Calu3 (cell line): ENCODE measurements at regions not wholly inside any gene's neighbourhood (a gene's known extent, or its start where the extent isn't known, plus 50 kb on each side); places are given as distances from the start of the nearest gene placed in this dataset.

Experiments used
- BruUV-seq: library from RNA; stranded (reverse); fragments of 400-500 nt; replicated peaks from 2 replicates; lab custom pipeline; 2021; lab: Mats Ljungman, UMichigan
- CTCF ChIA-PET: fragments of 300-600 bp; sonication (Branson Sonifier 250); formaldehyde crosslinking; loops from one replicate; lab custom pipeline; 2022; ENCODE audit warnings: antibody characterized with exemption; lab: Charles Lee
- DNase-seq: peaks from one replicate; pipeline ENCODE4 v3.0.0; 2022
- H3K27ac Mint-ChIP-seq: one replicate; pipeline ENCODE4 v1.8.0; 2022; ENCODE audit warnings: mixed read lengths; ENCODE audit not compliant: unreplicated experiment
- H3K27me3 Mint-ChIP-seq: one replicate; pipeline ENCODE4 v1.8.0; 2022; ENCODE audit warnings: mixed read lengths; ENCODE audit not compliant: unreplicated experiment
- H3K36me3 Mint-ChIP-seq: one replicate; pipeline ENCODE4 v1.8.0; 2022; ENCODE audit warnings: mild to moderate bottlenecking, moderate library complexity, mixed read lengths; ENCODE audit not compliant: insufficient read depth, unreplicated experiment
- H3K4me1 Mint-ChIP-seq: one replicate; pipeline ENCODE4 v1.8.0; 2022; ENCODE audit warnings: mild to moderate bottlenecking, low read depth, mixed read lengths; ENCODE audit not compliant: unreplicated experiment
- H3K4me3 Mint-ChIP-seq: one replicate; pipeline ENCODE4 v1.8.0; 2022; ENCODE audit warnings: mild to moderate bottlenecking, low read depth, moderate library complexity, mixed read lengths; ENCODE audit not compliant: unreplicated experiment
- H3K9me3 Mint-ChIP-seq: one replicate; pipeline ENCODE4 v1.8.0; 2022; ENCODE audit warnings: low read depth, mixed read lengths; ENCODE audit not compliant: unreplicated experiment
- intact Hi-C: fragments of 100-400 bp; cut with micrococcal nuclease; formaldehyde crosslinking; loops from one replicate; pipeline ENCODE4 v1.10.0; 2022; ENCODE audit not compliant: unreplicated experiment
- TF ChIP-seq, protein P1 (sequence below): fragments of 200-600 bp; IDR thresholded peaks from one replicate; pipeline ENCODE4 v1.8.0; 2022; ENCODE audit warnings: antibody characterized with exemption; ENCODE audit not compliant: unreplicated experiment

- CTCF ChIA-PET, result no interaction called here
- no TSS peak for BruUV-seq
- Mint-ChIP-seq H3K36me3 (peaks cover 6% of the 10 kb centered on the region), H3K9me3 (no peaks in the 10 kb centered on the region), H3K4me3 (no peak overlapping the region), H3K27ac (no peak overlapping the region), H3K27me3 (no peaks in the 10 kb centered on the region), H3K4me1 (peaks cover 26% of the 10 kb centered on the region)
- TF ChIP-seq, protein P1, sequence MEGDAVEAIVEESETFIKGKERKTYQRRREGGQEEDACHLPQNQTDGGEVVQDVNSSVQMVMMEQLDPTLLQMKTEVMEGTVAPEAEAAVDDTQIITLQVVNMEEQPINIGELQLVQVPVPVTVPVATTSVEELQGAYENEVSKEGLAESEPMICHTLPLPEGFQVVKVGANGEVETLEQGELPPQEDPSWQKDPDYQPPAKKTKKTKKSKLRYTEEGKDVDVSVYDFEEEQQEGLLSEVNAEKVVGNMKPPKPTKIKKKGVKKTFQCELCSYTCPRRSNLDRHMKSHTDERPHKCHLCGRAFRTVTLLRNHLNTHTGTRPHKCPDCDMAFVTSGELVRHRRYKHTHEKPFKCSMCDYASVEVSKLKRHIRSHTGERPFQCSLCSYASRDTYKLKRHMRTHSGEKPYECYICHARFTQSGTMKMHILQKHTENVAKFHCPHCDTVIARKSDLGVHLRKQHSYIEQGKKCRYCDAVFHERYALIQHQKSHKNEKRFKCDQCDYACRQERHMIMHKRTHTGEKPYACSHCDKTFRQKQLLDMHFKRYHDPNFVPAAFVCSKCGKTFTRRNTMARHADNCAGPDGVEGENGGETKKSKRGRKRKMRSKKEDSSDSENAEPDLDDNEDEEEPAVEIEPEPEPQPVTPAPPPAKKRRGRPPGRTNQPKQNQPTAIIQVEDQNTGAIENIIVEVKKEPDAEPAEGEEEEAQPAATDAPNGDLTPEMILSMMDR, result no peak
- intact Hi-C loops, result loop anchor here (5.0 kb wide), 2 partner anchors 39 to 46 kb away; no protein-coding TSS in a partner anchor
- no peak for DNase-seq
These were observed 219.7 kb upstream of the HS6ST1 start for GRCh38 chr2:128538396-128538795.

GRCh38 chr2:128540670-128541069, 222.0 kb upstream of the HS6ST1 start:
- Mint-ChIP-seq H3K27ac (no peak overlapping the region), H3K4me3 (no peak overlapping the region), H3K36me3 (peaks cover 6% of the 10 kb centered on the region), H3K27me3 (no peaks in the 10 kb centered on the region), H3K4me1 (peaks cover 14% of the 10 kb centered on the region), H3K9me3 (no peaks in the 10 kb centered on the region)
- TF ChIP-seq, protein P1, result no peak
- CTCF ChIA-PET, result no interaction called here
- BruUV-seq, result no TSS peak
- intact Hi-C loops, result no loop called here
- no peak for DNase-seq

DNA sequence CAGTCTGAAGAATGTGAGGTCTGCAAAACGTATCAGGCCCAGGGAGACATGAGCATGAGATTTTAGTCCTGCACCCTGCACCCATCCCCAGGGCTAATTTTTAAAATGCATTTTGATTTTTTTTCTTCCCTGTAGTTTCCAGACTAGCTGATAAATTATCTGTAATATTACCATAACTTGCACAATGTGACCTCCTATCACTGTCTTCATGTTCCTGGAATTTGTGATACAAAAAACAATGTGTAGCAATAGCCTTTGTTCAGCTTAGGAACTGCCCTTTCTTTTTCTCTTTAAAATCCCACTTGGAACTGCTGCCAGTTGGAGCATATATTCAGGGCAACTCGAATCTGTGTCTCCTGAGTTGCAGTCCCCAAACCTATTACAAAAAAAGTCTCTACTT, 222.8 kb upstream of the HS6ST1 start:
- no TSS peak for BruUV-seq
- CTCF ChIA-PET, result no interaction called here
- peaks cover 6% of the 10 kb centered on the region for H3K27me3 Mint-ChIP-seq

GRCh38 chr2:128543036-128543435, 224.4 kb upstream of the HS6ST1 start:
- intact Hi-C loops, result no loop called here
- no TSS peak for BruUV-seq

More for the DNA sequence above, 222.8 kb upstream of the HS6ST1 start:
- Mint-ChIP-seq H3K4me1 (peaks cover 12% of the 10 kb centered on the region), H3K36me3 (peaks cover 6% of the 10 kb centered on the region), H3K4me3 (no peak overlapping the region), H3K27ac (no peak overlapping the region), H3K9me3 (peaks cover 1% of the 10 kb centered on the region)
- intact Hi-C loops, result no loop called here
- DNase-seq, result no peak
- TF ChIP-seq, protein P1, result no peak

More at GRCh38 chr2:128543036-128543435, 224.4 kb upstream of the HS6ST1 start:
- Mint-ChIP-seq H3K27me3 (peaks cover 13% of the 10 kb centered on the region), H3K36me3 (no peaks in the 10 kb centered on the region), H3K27ac (no peak overlapping the region), H3K9me3 (peaks cover 4% of the 10 kb centered on the region), H3K4me1 (no peaks in the 10 kb centered on the region), H3K4me3 (no peak overlapping the region)
- no peak for DNase-seq
- CTCF ChIA-PET, result no interaction called here
- TF ChIP-seq, protein P1, result no peak
